NCI-H146 (cell line): ENCODE measurements at regions not wholly inside any gene's neighbourhood (a gene's known extent, or its start where the extent isn't known, plus 50 kb on each side); places are given as distances from the start of the nearest gene placed in this dataset.
"Not testable (repeated sequence)": the region's sequence is repeated elsewhere in the genome, so short reads cannot be mapped to it uniquely, and the experiment has no call there.

Source experiments
- DNase-seq: peaks from one replicate; lab custom pipeline; 2025; lab: John Stamatoyannopoulos, UW

- no peak for DNase-seq
Observed at GRCh38 chr19:27741236-27741635, 1471.7 kb downstream of the UQCRFS1 start.

- DNase-seq = no peak
Observed at GRCh38 chr19:27740396-27740795, 1472.6 kb downstream of the UQCRFS1 start.

- DNase-seq = no peak
Observed at GRCh38 chr19:27738569-27739193, 1474.3 kb downstream of the UQCRFS1 start.

- no peak for DNase-seq
Observed at GRCh38 chr19:27736225-27736624, 1476.7 kb downstream of the UQCRFS1 start.

GRCh38 chr19:27735314-27735713 lies 1477.6 kb downstream of the UQCRFS1 start:
- no peak for DNase-seq

- no peak for DNase-seq
Observed at GRCh38 chr19:27734496-27735220, 1478.3 kb downstream of the UQCRFS1 start.

- DNase-seq = no peak
Observed at GRCh38 chr19:27733551-27734266, 1479.2 kb downstream of the UQCRFS1 start.

GRCh38 chr19:27729332-27729731 lies 1483.6 kb downstream of the UQCRFS1 start:
- no peak for DNase-seq

- no peak for DNase-seq
Observed at GRCh38 chr19:27722625-27723024, 1490.3 kb downstream of the UQCRFS1 start.

GRCh38 chr19:27720155-27720554 lies 1492.8 kb downstream of the UQCRFS1 start:
- DNase-seq = no peak

GRCh38 chr19:27719034-27719433 lies 1493.9 kb downstream of the UQCRFS1 start:
- DNase-seq = no peak

- no peak for DNase-seq
Observed at GRCh38 chr19:27718234-27718633, 1494.7 kb downstream of the UQCRFS1 start.

GRCh38 chr19:27717825-27718224 lies 1495.1 kb downstream of the UQCRFS1 start:
- DNase-seq = no peak

GRCh38 chr19:27716922-27717321 lies 1496.0 kb downstream of the UQCRFS1 start:
- DNase-seq = no peak

- no peak for DNase-seq
Observed at GRCh38 chr19:27714857-27715256, 1498.1 kb downstream of the UQCRFS1 start.

GRCh38 chr19:27709496-27709895 lies 1503.5 kb downstream of the UQCRFS1 start:
- no peak for DNase-seq

GRCh38 chr19:27708986-27709385 lies 1504.0 kb downstream of the UQCRFS1 start:
- DNase-seq = not testable (repeated sequence)

GRCh38 chr19:27707026-27707425 lies 1505.9 kb downstream of the UQCRFS1 start:
- DNase-seq = not testable (repeated sequence)

- DNase-seq = no peak
Observed at GRCh38 chr19:27705896-27706295, 1507.1 kb downstream of the UQCRFS1 start.

- DNase-seq = no peak
Observed at GRCh38 chr19:27694361-27695055, 1518.4 kb downstream of the UQCRFS1 start.

GRCh38 chr19:27691991-27692390 lies 1521.0 kb downstream of the UQCRFS1 start:
- DNase-seq = no peak

GRCh38 chr19:27689734-27690241 lies 1523.2 kb downstream of the UQCRFS1 start:
- no peak for DNase-seq
